MM.1S (cell line): ENCODE measurements at regions not wholly inside any gene's neighbourhood (a gene's known extent, or its start where the extent isn't known, plus 50 kb on each side); places are given as distances from the start of the nearest gene placed in this dataset.

Experiments
- CTCF ChIP-seq: fragments of 300-600 bp; sonication (generic); IDR thresholded peaks from 2 replicates; pipeline ENCODE4 v1.5.1; 2016; ENCODE audit warnings: antibody characterized with exemption, low read length, mixed read lengths
- EZH2phosphoT487 ChIP-seq: fragments of 300-600 bp; sonication (generic); IDR thresholded peaks from 2 replicates; pipeline ENCODE4 v1.6.1; 2018; ENCODE audit warnings: antibody characterized with exemption, low read length

GRCh38 chr12:46438256-46438655 is 65.7 kb upstream of the SLC38A2 start:
- TF ChIP-seq CTCF (no peak), EZH2phosphoT487 (no peak)
